Loucy (cell line): ENCODE measurements at regions not wholly inside any gene's neighbourhood (a gene's known extent, or its start where the extent isn't known, plus 50 kb on each side); places are given as distances from the start of the nearest gene placed in this dataset.

Source experiments
- EZH2phosphoT487 ChIP-seq: fragments of 200-600 bp; IDR thresholded peaks from 2 replicates; pipeline ENCODE4 v1.6.1; 2018; ENCODE audit warnings: antibody characterized with exemption, mild to moderate bottlenecking, moderate library complexity, borderline replicate concordance
- TF ChIP-seq, protein P1 (sequence below): fragments of 200-600 bp; sonication (generic); conservative IDR thresholded peaks from 2 replicates; pipeline ENCODE4 v1.5.1; 2014; ENCODE audit warnings: mild to moderate bottlenecking, antibody characterized with exemption, low read length

DNA sequence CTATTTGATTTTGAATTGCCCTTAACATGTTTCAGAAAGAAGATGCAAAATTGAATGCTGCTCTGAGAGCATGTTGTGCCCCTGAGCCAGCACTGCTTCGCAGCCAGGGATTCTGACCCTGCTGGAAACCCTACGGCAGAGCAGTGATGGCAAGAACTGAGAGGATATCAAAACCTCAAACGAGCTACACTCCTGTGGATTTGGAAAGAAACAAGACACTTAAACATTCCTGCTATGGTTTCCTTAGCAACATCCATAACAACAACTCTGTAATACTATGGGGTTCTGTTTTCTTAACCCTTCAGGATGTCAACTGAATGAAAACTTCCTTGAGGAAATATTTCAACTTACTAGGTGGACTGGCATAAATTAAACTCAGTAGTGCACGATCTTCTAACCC is 649.1 kb downstream of the NYAP2 start:
- TF ChIP-seq, protein P1, sequence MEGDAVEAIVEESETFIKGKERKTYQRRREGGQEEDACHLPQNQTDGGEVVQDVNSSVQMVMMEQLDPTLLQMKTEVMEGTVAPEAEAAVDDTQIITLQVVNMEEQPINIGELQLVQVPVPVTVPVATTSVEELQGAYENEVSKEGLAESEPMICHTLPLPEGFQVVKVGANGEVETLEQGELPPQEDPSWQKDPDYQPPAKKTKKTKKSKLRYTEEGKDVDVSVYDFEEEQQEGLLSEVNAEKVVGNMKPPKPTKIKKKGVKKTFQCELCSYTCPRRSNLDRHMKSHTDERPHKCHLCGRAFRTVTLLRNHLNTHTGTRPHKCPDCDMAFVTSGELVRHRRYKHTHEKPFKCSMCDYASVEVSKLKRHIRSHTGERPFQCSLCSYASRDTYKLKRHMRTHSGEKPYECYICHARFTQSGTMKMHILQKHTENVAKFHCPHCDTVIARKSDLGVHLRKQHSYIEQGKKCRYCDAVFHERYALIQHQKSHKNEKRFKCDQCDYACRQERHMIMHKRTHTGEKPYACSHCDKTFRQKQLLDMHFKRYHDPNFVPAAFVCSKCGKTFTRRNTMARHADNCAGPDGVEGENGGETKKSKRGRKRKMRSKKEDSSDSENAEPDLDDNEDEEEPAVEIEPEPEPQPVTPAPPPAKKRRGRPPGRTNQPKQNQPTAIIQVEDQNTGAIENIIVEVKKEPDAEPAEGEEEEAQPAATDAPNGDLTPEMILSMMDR: no peak
- TF ChIP-seq EZH2phosphoT487: no peak
